ENCODE measurements at regions not wholly inside any gene's neighbourhood (a gene's known extent, or its start where the extent isn't known, plus 50 kb on each side); places are given as distances from the start of the nearest gene placed in this dataset.
"Not testable (repeated sequence)": the region's sequence is repeated elsewhere in the genome, so short reads cannot be mapped to it uniquely, and the experiment has no call there.

- intact Hi-C loops (cut with DNase I): loop anchor here in 1 of 2 donors (5.0 kb wide), 2 partner anchors 133 to 148 kb away; no protein-coding TSS in a partner anchor
- no peak for TF ChIP-seq CTCF (IDR thresholded peaks at IDR 0.05)
- DNase-seq: no peak
Observed at GRCh38 chr2:240239325-240239724, 98.9 kb upstream of the OTOS start.

DNA sequence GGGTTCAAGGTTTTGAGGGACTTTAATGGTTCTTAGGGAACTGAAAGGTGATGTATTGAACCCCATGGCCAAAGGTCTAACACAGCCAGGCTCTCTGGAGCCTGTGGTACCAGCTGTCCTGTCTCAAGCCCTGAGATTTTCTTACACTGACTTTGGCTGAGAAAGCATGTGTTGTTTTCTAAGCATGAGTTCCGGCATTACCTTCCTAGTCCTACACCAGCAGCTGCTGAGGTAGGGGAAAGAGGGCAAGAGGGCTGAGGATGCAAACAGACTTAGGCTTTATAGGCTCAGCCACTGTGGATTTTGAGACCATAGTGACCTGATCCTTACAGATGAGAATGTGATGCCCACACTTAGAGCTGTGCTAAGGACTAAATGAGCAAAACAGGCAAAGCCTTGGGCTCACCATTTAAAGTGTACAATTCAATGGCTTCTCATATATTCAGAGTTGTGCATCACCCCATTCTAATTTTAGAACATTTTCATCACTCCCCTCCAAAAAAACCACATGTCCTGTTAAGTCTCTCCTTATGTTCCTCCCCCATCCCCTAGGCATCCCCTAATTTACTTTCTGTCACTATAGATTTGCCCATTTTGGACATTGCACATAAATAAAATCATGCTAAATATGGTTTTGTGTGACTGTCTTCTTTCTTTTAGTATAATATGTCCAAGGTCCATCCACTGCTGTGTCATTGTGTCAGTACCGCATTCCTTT is 99.7 kb upstream of the OTOS start:
- no peak for TF ChIP-seq CTCF (IDR thresholded peaks at IDR 0.05)
- intact Hi-C loops (cut with DNase I): no loop called here
- Histone ChIP-seq H3K4me3 (no peak overlapping the region), H3K36me3 (ENCODE audit: insufficient read depth in 1 of 2, low read depth in 1 of 2) (no peaks in the 10 kb centered on the region), H3K4me1 (peaks cover 28% of the 10 kb centered on the region), H3K27me3 (ENCODE audit: insufficient read depth in 3 of 3, low read length in 2 of 3) (no peaks in the 10 kb centered on the region), H3K9me3 (no peaks in the 10 kb centered on the region), H3K27ac (peak overlapping the region; percentile 23)
- WGBS, 3 donors: 68 to 81% (median 78%) methylated on average over 2 of the region's 2 CpGs
- ATAC-seq (no peak), DNase-seq (no peak)

More at GRCh38 chr2:240239325-240239724, 98.9 kb upstream of the OTOS start:
- H3K9me3 ChIP-seq: no peaks in the 10 kb centered on the region
- H3K27ac ChIP-seq: no peak overlapping the region
- no peak overlapping the region for H3K4me3 ChIP-seq
- H3K36me3 ChIP-seq (ENCODE audit: insufficient read depth in 1 of 2, low read depth in 1 of 2): no peaks in the 10 kb centered on the region
- no peak for ATAC-seq
- peaks cover 31% of the 10 kb centered on the region for H3K4me1 ChIP-seq
- H3K27me3 ChIP-seq (ENCODE audit: insufficient read depth in 3 of 3, low read length in 2 of 3): no peaks in the 10 kb centered on the region
- 92 to 100% (median 95%) methylated on average over 1 of the region's 1 CpG for WGBS, 3 donors

- H3K27ac ChIP-seq: no peak overlapping the region
- H3K36me3 ChIP-seq (ENCODE audit: insufficient read depth in 1 of 2, low read depth in 1 of 2): no peaks in the 10 kb centered on the region
- TF ChIP-seq CTCF (IDR thresholded peaks at IDR 0.05): no peak
- H3K9me3 ChIP-seq: no peaks in the 10 kb centered on the region
- no peaks in the 10 kb centered on the region for H3K27me3 ChIP-seq (ENCODE audit: insufficient read depth in 3 of 3, low read length in 2 of 3)
- DNase-seq (no peak), ATAC-seq (no peak)
- WGBS, 3 donors: 77 to 89% (median 85%) methylated on average over 1 of the region's 1 CpG
- H3K4me3 ChIP-seq: no peak overlapping the region
- intact Hi-C loops (cut with DNase I): no loop called here
- peaks cover 24% of the 10 kb centered on the region for H3K4me1 ChIP-seq
Observed at GRCh38 chr2:240240781-240241180, 100.3 kb upstream of the OTOS start.

GRCh38 chr2:240241572-240241971 is 101.1 kb upstream of the OTOS start:
- intact Hi-C loops (cut with DNase I): no loop called here
- 88 to 94% (median 92%) methylated on average over 2 of the region's 2 CpGs for WGBS, 3 donors
- no peak for DNase-seq
- no peak for TF ChIP-seq CTCF (IDR thresholded peaks at IDR 0.05)
- Histone ChIP-seq H3K4me3 (no peak overlapping the region), H3K27ac (no peak overlapping the region), H3K4me1 (peaks cover 17% of the 10 kb centered on the region), H3K9me3 (no peaks in the 10 kb centered on the region), H3K36me3 (ENCODE audit: insufficient read depth in 1 of 2, low read depth in 1 of 2) (no peaks in the 10 kb centered on the region), H3K27me3 (ENCODE audit: insufficient read depth in 3 of 3, low read length in 2 of 3) (no peaks in the 10 kb centered on the region)
- no peak for ATAC-seq

DNA sequence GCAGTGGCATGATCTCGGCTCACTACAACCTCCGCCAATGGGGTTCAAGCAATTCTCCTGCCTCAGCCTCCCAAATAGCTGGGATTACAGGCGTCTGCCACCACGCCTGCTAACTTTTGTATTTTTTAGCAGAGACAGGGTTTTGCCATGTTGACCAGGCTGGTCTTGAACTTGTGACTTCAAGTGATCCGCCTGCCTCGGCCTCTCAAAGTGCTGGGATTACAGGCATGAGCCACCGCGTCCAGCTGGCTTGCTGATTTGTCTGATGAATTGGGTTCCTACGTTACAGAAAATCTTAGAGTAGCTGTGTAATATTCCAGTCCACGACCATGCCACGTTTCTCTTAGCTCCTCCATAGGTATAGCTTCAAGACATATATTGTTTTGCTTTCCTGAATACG is 102.6 kb upstream of the OTOS start:
- H3K27ac ChIP-seq; H3K27me3 ChIP-seq (ENCODE audit: insufficient read depth in 3 of 3, low read length in 2 of 3); intact Hi-C loops (cut with DNase I); H3K4me3 ChIP-seq; ATAC-seq; DNase-seq; H3K4me1 ChIP-seq; H3K36me3 ChIP-seq (ENCODE audit: insufficient read depth in 1 of 2, low read depth in 1 of 2); H3K9me3 ChIP-seq: not testable (repeated sequence)
- WGBS, 3 donors: 92 to 95% (median 94%) methylated on average over 12 of the region's 12 CpGs
